Limb (tissue), 2 donors: ENCODE measurements at regions not wholly inside any gene's neighbourhood (a gene's known extent, or its start where the extent isn't known, plus 50 kb on each side); places are given as distances from the start of the nearest gene placed in this dataset.
A peak's percentile ranks its signal among the peaks of the same experiment; 100 is the strongest.

Experiments used
- DNase-seq, 2 donors: peaks; one replicate each; pipeline ENCODE4 v3.0.0-alpha.2; 2016; ENCODE audit errors: extremely low spot score in 2 of 2

DNA sequence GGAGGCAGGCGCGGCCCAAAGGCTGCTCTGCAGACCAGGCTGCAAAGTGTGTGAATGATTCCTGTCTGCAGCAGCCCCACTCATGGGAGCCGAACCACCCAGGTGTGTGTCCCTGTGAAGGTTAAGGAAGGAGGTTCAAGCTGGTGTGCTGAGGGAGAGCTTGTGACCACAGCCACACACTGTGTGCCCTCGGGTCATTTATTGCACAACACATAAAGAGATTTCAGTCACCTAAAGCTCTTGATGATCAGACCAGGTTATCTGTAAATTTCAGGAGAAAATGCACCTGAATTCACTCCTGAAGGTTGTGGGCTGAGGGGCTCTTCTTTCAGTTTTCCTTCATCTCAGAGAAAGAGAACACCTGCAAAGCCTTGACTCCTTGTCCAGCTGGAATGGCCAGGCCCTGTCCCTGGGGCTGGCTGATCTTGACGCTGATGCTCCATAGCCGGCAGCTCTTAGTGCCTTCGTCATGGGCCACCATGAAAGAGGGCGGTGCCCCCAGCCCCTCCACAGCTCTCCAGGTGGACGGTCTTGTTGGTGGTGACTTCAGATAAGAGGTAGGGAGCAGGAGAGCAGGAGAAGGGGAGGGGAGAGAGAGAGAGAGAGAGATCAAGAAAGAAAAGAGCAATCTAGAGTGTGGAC is 110.8 kb upstream of the C1QTNF9B start:
- no peak for DNase-seq

DNA sequence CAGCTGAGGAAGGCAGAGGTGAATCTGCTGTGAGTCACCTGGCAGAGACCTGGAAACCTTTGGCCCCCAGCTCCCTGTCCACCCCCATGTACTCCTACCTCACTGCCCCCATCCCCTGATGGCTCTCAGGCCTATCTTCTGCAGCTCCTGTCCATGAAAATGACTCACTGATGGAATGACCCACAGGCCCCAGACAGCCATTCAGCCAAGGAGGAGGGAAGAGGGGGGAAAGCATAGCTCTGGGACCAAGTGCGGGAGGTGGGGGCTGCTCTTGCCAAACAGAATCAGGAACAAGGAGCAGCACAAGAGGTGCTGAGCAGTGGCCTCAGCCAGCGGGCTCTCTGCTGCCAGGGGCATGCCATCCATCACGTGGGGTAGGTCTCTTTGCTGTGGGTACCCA is 111.4 kb upstream of the C1QTNF9B start:
- DNase-seq, result no peak

DNA sequence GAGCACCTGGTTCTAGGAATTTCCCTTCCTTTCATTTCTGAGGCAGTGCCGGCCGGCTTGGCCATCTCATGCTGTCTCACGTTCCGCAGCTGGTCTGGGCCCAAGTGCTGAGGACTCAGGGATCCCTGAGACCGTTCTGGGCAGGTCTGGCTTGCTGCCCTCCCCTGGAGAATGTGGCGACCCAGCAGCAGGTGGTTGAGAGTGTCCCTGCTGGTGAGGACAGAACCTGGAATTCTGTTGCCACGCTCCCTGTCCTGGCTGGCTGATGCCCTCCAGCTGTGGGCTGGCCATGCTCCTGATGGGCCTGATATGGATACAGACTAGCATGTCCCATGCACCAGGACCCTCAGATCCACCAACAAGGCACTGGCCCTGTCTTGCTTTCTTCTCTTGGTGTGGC is 114.0 kb upstream of the C1QTNF9B start:
- no peak for DNase-seq

DNA sequence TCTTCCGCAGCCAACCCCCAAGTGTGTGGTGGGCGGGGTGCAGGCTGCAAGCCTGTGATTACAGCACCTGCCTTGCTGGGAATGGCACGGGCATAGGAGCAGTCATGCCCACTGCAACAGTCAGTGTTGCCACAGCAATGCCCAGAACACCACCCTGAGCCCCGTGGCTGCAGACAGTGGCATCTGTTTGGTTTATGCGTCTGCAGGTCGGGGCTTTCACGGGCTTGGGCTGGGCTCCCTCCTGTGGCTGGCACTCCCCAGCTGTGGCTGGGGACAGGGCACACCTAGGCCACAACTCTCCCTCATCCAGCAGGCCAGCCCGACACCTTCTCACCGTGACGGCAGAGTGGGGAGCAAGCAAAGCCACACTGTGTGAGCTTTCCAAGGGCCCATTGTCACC is 115.3 kb upstream of the C1QTNF9B start:
- DNase-seq, result no peak

DNA sequence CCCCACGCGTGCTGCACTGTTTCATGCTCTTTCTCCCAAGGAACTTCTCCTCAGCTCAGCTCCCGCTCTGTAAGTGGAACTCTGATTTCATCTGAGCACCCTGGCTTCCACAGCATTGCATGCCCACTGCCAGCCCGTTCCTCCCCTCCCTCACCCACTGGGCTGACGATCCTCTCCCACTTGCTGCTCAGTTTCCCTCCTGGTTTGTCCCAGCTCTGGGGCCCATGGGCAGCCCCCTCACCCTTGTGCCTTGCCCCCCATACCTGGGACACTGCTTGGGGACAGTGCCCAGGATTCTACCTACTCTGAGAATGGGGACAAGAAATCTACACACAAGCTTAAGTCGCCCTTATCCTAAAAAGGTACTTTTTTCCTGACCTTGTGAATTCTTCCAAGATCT is 115.9 kb upstream of the C1QTNF9B start:
- no peak for DNase-seq

DNA sequence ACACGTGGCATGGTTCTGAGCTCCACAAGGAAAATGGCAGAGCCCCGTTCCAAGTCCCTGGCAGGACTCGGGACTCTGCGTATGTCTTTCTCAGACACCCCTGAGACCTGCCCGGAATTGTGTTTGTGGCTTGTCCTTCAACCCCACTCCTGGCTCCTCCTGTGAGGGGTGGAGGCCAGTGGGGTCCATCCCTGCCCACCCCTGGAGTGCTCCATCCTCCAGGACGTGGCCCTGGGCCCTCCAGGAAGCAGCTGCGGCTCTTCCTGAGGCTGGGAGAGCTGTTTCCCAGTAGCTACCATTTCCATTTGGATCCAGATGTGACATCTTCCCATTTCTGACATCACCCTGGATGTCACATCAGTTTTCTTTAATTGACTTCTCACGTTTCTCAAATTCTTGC is 118.7 kb upstream of the C1QTNF9B start:
- no peak for DNase-seq

DNA sequence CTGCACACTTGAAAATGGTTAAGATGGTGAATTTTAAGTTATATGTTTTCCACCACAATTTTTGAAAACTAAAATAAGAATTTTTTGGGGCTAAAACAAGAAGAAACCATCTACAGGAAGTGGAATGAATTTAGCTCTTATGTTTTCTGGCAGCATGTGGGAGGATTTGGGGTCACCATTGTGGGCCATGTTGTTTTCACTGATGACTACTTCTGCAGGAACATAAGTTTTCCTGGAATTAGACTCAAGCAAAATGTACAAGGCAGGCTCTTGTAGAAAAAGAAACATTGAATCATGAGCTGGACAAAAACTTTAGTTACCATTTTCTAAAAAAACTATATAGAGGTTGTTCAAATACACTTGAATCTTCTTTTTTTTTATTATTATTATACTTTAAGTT is 125.3 kb upstream of the C1QTNF9B start:
- DNase-seq, result no peak

DNA sequence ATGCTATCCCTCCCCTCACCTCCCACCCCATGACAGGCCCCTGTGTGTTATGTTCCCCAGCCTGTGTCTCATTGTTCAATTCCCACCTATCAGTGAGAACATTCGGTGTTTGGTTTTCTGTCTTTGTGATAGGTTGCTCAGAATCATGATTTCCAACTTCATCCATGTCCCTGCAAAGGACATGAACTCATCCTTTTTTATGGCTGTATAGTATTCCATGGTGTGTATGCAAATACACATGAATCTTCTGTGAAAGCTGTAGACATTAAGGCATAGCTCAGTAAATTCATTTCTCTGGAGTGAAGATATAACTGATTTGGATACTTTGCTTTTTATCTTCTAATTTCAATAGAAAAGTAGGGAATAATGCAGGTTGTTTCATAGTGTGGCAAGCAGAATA is 125.8 kb upstream of the C1QTNF9B start:
- DNase-seq, result no peak

DNA sequence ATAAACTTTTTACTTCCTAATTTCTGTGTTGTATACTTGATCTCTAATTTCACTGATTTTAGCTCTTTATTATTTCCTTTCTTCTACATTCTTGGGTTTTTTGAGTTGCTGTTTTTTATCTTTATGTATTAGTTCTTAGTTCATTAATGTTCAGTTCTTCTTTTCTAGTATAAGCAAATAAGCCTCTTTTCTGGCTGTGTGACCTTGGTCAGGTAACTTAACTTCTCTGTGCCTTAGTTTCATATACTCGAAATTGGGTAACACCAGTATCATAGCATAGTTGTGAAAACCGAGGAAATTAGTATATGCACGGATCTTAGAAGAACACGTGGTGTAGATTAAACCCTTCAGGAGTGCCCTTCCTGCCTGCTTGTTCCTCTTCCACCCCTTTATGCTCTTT is 130.2 kb upstream of the C1QTNF9B start:
- no peak for DNase-seq

DNA sequence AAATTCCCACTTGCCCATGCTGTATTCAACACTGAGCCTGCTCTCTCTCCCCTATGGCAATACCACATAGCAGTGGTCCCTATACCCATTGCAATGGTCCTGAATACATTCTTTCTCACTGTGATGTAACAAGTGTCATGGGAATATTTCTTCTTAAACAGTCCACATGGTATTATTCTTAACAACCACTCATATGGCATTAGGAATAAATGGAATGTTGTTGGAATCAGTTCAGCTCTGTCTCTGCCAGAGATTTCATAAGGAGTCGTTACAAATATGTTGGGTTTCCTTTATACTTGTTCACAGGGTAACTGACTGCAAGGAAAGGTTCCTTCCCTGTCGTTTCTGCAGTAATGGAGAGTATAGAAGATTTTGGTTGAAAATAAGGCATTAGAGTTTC is 128.3 kb upstream of the SPATA13 start:
- DNase-seq, result peak in 1 of 2 donors; percentile 36

DNA sequence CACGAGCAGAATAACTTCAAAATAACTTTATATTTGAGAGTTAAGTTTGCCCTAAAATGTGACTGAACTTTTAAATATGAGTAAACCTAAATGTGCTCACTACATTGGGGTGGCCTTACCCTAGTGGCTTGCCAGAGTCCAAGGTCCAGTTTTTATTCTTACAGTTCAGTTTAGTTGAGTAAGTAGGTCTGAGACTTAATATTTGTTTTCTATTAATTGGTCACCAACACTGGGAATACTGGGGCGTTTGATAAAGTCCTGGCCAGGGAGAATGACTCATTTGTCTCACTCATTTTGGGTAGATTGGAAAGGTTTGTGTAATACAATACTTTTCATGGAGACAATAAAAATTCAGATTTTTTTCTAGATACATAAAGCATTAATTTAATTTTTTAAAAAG is 127.8 kb upstream of the SPATA13 start:
- DNase-seq, result no peak

DNA sequence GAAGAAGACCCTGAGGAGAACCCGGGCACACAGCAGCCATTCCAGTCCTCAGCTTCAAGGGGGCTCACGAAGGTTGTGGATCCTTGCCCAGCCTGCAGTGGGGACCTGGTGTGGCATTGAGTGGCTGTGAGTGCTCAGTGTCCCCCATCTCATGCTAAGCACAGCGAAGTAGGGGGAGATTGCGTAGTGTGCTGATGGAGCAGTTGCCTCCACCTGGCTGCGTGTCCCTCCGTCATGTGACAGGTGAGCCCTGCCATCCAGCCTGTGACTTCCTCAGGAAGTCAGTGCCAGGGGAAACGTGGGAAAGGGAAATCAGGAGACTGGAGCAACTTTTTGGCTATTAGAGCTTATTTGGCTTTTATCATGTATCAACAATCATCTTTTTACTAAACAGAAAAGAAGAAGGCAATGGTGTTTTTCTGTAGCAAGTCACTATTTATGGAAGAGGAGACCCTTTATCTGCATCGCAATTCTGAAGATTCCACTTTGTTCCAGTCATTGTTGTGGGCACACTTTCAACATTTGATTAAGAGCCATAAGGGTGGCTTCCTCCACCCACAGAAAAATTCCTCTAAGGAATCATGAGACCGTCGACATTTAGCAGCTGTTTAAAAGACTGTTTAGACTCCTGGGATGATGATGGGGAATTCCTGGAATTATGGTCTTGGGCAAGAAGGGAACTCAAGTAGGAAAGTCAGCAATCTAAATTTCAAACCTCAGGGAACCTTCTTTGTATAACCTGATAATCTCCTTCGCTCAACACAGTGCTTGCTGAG is 126.8 kb upstream of the SPATA13 start:
- no peak for DNase-seq

DNA sequence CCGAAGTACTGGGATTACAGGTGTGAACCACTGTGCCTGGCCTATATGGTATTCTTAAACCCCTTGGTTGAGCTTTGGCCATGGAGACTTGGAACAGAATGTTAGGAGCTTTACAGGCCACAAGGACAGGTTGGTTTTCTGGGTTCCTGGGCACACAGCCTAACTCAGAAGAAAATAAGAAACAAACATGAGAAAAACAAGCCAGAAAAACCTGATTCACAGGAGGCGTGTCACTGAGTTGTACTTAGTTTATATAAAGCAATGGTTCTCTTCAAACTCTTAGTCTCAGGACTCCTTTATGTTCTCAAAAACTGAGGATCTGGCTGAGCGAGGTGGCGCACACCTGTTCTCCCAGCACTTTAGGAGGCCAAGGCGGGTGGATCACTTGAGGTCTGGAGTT is 125.1 kb upstream of the SPATA13 start:
- DNase-seq, result no peak

DNA sequence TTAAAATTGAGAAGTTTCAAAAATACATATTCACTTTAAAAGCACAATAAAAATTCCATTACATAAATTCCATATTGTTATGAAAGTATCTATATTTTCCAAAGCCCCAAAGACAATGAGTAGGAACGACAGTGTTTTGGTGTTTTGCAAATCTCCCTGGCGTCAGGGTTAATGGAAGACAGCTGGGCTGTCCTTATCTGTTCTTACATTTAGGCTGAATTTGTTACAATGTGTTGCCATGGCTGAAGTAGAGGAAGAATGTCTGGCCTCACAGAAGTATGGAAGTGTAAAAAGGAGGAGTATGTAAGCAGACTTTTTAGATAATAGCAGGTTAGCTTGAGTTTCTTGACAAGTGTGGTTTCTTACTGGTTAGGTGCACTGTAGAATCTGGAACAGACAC is 124.4 kb upstream of the SPATA13 start:
- peak in 1 of 2 donors; percentile 47 for DNase-seq

DNA sequence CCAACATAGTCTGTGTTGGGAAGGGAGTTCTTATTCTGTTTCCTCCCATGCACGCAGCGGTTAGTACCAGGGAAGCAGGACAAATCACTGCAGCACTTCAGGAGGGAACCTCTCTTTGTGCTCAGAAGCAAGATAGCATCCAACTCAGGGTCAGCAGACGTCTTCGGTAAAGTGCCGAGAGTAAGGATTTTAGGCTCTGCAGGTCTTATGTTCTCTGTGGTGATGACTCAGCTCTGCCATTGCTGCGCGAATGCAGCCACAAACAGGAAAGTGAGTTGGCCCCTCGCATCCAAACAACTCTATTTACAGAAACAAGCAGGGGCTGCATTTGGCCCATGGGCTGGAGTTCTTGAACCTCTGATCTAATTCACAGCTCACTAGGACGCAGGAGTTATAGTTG is 122.1 kb upstream of the SPATA13 start:
- no peak for DNase-seq

DNA sequence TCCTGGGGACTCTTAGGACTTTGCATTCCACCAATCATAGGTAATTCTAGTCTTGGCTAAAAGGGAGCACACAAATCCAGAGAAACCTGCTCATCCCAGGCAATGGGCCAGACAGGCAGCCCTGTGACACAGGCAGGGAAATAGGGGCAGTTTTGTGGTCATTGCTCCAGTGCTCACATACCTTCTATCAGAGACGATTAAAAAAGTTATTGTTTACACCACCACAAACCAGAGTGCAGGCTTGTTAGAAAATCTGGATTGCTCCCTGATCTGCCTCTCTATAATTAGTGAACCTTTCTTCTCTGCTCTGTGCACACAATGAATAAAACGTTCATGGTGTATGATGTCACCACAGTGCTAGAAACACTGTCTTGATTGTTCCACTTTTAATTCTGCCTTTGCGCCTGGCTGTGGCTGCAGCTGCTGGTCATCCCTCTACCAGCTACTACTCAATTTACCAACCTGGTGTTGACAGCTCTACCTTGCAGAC is 121.6 kb upstream of the SPATA13 start:
- DNase-seq, result peak in 1 of 2 donors; percentile 34

DNA sequence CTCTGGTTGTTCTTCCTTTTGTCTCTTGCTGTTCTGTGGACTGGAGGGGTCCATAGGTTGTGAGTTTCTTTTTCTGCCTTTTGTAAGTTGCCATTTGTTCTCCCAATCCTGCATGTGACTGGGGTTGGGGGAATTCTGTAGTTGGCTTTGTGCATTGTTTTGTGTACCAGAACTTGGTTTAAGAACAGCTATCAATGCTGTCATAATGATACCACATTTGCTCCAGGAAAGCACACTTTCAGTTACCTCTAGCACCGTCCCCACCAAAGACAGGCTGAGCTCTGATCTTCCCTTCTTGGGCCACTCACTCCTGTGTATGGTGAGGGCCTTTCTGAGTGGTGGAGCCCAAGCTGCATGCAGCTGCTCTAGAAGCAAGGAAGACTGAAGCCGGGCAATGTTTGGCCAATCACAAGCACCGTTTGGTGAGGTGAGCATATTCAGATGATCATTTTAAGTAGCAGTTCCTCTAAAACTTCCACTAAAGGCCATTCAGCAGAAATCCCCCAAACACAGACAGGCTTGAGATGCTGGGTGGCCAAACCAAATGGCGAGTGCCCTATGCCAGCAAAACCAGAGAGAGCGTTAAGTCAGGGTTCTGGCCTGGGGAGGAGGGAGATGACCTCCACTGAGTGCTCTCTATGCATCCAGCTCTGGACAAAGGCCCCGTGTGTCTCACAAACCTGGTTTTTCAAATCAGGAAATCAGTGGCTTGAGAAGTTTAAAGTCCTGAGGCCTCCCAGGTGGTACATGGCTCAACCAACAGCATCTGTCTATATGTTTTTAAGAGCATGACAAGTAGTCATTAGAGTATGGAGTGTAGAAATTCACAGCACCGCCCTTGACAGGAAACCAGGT is 120.7 kb upstream of the SPATA13 start:
- no peak for DNase-seq

DNA sequence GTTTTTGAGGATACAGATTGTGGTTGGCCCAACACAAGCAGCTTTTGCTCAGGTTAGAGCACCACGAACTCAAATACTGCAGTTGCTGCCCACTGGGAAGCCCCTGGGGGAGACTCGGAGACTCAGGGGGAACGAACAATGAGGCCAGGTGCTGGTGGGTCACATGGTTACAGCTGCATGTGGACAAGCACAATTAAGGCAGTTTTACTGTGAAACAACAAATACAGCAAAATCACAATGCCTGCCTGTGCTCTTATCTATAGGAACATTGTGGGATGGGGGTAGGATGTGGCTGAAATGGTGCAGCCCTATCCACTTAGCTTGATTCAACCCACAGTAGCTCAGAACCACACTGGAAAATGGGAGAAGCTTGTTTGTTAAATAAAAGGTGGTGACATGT is 119.7 kb upstream of the SPATA13 start:
- no peak for DNase-seq

DNA sequence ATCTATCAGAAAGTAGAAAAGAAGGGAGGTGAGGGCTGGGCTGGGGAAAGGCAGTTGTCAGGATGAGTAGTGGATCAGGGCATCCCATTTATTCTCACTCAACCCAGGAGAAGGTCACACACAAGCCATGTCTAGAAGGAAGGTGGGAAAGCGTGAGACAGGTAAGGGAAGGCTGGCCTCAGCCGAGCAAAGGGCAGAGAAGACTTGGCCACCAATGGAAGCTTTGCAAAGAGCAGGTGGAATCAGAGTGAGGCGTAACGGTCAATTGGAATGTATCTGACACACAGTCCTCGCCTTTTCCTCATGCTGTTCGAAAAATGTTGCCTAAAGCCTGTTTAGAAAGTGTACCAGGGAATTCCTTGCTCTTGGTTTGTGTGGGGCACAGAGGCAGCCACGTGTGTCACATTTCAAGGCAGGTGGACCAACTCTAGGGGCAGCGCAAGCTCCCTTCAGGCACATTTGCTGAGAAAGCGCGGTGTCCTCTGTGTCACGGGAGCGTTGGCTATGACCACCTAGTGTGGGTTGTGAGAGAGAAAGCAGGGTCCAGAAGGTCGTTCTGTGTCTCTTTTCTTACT is 118.8 kb upstream of the SPATA13 start:
- DNase-seq, result no peak

DNA sequence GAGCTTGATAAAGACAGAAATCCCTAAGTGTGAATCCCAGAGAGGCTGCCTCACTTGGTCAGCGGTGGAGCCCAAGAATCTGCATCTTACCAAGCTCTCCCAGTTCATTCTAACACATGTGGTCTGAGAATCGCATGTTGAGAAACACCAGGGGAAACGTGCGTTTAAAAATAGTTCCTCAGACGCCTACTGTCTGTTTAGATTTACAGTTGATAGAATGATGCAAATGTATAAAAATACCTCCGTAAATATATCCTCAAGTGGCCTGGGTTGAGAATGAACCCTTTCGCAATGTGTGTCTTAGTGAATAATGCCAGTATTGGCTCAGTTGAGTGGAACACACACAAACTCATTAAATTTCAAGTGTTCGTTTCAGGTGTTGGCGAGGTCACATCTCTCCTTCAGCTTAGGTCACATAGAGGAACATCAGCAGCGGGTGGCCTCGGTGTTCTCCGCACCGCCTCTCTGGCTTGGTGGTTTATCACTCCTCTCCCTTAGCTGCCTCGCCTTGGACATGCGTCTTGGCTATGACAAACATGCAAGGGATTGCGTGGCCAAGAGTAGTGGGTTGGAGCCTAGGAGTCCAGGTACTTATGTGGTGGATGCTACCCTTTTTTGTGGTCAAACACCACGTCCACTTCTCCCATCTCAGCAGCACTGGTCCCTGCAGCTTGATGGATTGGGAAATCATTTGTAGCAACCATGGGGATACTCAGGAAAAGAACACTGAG is 117.6 kb upstream of the SPATA13 start:
- DNase-seq, result no peak
